ENCODE measurements at regions not wholly inside any gene's neighbourhood (a gene's known extent, or its start where the extent isn't known, plus 50 kb on each side); places are given as distances from the start of the nearest gene placed in this dataset.

DNA sequence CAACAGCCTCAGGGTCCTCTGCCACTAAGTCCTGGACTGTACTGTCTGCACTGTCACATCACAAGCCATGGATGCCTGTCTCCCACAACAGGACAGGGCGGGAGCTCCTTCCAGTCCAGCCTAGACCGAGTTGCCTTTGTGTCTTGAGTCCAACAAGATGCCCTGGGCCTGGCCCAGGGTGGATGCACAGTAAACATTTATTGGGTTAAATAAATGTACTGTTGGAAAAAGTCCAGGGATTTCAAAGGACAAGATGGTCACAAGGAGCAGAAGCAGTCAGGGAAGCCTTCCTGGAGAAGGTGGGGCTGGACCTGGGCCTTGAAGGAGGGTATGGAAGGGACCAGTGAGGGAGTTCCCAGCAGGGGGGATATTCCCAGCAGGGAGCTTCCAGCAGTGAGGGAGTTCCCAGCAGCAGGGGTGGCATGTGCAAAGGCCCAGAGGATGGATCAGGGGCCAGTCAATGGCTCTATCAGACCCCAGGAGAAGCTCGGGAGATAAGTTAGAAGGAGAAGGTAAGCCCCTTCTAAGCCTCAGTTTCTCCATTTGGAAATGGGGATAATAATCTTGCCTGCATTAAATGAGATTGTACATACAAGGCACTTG is 72.7 kb upstream of the NEURL1B start:
- no peak for DNase-seq (ENCODE audit: low read depth)
- ChIA-PET POLR2A (no interaction called here), CTCF (interaction anchor here (1.6 kb wide), 1 partner anchor 15 kb away, joined by 4 read pairs; no protein-coding TSS in a partner anchor)
- TF ChIP-seq, protein P1, sequence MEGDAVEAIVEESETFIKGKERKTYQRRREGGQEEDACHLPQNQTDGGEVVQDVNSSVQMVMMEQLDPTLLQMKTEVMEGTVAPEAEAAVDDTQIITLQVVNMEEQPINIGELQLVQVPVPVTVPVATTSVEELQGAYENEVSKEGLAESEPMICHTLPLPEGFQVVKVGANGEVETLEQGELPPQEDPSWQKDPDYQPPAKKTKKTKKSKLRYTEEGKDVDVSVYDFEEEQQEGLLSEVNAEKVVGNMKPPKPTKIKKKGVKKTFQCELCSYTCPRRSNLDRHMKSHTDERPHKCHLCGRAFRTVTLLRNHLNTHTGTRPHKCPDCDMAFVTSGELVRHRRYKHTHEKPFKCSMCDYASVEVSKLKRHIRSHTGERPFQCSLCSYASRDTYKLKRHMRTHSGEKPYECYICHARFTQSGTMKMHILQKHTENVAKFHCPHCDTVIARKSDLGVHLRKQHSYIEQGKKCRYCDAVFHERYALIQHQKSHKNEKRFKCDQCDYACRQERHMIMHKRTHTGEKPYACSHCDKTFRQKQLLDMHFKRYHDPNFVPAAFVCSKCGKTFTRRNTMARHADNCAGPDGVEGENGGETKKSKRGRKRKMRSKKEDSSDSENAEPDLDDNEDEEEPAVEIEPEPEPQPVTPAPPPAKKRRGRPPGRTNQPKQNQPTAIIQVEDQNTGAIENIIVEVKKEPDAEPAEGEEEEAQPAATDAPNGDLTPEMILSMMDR (IDR thresholded peaks at IDR 0.05; ENCODE audit: insufficient read depth, low read depth, low read length): no peak
- no peaks in the 10 kb centered on the region for H3K36me3 ChIP-seq (ENCODE audit: control insufficient read depth, insufficient read depth, low read length)
- H3K27me3 ChIP-seq (ENCODE audit: control insufficient read depth, insufficient read depth, low read length): peaks cover 34% of the 10 kb centered on the region
- no peak overlapping the region for H3K4me3 ChIP-seq (ENCODE audit: low read depth, low read length)

DNA sequence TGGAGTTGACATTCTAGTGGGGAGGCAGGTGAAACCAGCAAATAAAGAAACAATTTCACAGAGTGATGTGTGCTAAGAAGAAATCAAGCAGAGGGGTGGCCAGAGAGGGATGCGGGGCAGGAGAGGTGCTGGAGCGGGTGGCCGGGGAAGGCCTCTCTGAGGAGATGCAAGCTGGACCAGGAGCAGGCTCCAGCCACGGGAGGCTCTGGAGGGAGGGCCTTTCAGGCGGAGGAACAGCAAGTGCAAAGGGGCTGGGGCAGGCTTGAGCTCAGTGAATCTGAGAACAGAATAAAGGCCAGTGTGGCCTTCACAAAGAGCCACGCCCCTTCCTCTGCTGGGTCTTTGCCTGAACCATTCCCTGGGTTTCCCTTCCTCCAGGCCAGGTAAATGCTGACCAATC is 73.2 kb upstream of the NEURL1B start:
- Histone ChIP-seq H3K4me3 (ENCODE audit: low read depth, low read length) (no peak overlapping the region), H3K27me3 (ENCODE audit: control insufficient read depth, insufficient read depth, low read length) (peaks cover 35% of the 10 kb centered on the region), H3K36me3 (ENCODE audit: control insufficient read depth, insufficient read depth, low read length) (no peaks in the 10 kb centered on the region)
- TF ChIP-seq, protein P1 (IDR thresholded peaks at IDR 0.05; ENCODE audit: insufficient read depth, low read depth, low read length): no peak
- no peak for DNase-seq (ENCODE audit: low read depth)
- CTCF ChIA-PET: interaction anchor here (1.6 kb wide), 1 partner anchor 16 kb away, joined by 4 read pairs; no protein-coding TSS in a partner anchor
- POLR2A ChIA-PET: no interaction called here

DNA sequence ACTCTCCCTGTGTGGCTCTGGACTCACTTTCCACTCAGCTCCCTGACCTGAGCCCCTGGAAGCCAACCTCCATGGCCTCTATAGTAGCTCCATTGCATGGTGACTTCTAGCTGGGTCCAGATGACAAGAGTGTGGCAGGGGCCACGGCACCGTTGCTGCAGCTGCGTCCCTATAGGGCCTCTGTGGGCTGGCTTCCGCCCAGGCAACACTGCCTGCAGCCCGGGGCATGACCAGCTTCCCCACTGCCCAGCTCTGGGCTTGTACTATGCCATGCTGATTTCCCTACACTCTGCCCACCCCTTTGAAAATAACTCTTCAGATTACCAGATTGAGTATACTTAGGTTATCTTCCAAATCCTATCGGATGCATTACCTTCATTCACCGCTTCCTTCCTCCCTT is 73.8 kb upstream of the NEURL1B start:
- ChIA-PET CTCF (interaction anchor here (1.4 kb wide), 1 partner anchor 140 kb away, joined by 3 read pairs; no protein-coding TSS in a partner anchor), POLR2A (no interaction called here)
- DNase-seq (ENCODE audit: low read depth): no peak
- no peak overlapping the region for H3K4me3 ChIP-seq (ENCODE audit: low read depth, low read length)
- peaks cover 37% of the 10 kb centered on the region for H3K27me3 ChIP-seq (ENCODE audit: control insufficient read depth, insufficient read depth, low read length)
- TF ChIP-seq, protein P1 (IDR thresholded peaks at IDR 0.05; ENCODE audit: insufficient read depth, low read depth, low read length): no peak
- H3K36me3 ChIP-seq (ENCODE audit: control insufficient read depth, insufficient read depth, low read length): no peaks in the 10 kb centered on the region

DNA sequence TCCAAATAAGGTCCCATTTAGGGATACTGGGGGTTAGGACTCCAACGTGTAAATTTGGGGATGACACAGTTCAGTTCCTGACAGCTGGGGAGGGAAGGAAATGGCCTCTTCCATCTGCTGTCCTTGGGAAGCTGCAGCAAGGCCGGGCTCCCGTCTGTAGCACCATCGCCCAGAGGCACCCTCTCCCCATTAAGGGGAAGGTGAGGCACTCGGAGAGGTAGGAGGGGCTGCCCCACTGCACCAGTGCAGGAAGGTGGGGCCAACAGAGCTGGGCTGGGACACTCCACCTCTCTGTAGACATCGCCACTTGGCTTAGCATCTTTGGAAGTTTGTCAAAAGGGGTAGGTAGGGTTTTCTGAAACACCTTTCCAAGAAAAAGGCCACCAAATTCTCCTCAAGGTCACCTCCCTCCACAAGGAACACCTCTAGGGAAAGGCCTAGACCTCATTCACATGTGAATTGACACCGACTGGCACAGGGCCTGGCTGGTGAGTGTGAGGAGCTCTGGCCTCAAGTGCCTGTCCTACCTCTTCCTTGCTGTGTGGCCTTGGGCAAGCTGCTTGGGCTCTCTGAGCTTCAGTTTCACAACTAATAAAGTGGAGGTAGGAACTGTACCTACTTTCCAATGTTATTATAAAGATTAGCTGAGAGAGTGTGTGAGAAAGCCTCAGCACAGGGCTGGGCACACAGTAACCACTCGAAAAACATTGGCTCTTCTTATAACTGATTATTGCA is 75.0 kb upstream of the NEURL1B start:
- Histone ChIP-seq H3K4me3 (ENCODE audit: low read depth, low read length) (no peak overlapping the region), H3K36me3 (ENCODE audit: control insufficient read depth, insufficient read depth, low read length) (no peaks in the 10 kb centered on the region), H3K27me3 (ENCODE audit: control insufficient read depth, insufficient read depth, low read length) (peaks cover 33% of the 10 kb centered on the region)
- TF ChIP-seq, protein P1 (IDR thresholded peaks at IDR 0.05; ENCODE audit: insufficient read depth, low read depth, low read length): no peak
- ChIA-PET POLR2A (no interaction called here), CTCF (interaction anchor here (1.4 kb wide), 1 partner anchor 141 kb away, joined by 3 read pairs; no protein-coding TSS in a partner anchor)
- no peak for DNase-seq (ENCODE audit: low read depth)

DNA sequence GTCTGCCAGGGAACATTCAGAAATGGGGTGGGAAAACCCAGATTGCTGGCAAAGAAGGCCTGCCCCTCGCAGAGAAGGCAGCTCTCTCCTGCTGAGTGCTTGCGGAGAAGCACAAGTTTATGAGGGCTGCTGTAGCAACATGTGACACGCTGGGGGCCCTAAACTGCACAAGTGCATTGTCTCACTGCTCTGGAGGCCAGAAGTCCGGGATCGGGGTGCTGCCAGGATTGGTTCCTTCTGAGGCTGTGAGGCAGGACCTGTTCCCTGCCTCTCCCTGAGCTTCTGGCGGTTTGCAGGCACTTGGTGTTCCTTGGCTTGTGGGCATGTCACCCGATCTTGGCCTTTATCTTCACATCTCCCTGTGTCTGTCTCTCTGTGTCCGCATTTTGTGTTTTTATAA is 75.6 kb upstream of the NEURL1B start:
- H3K36me3 ChIP-seq (ENCODE audit: control insufficient read depth, insufficient read depth, low read length): no peaks in the 10 kb centered on the region
- DNase-seq (ENCODE audit: low read depth): no peak
- H3K4me3 ChIP-seq (ENCODE audit: low read depth, low read length): no peak overlapping the region
- H3K27me3 ChIP-seq (ENCODE audit: control insufficient read depth, insufficient read depth, low read length): peaks cover 33% of the 10 kb centered on the region
- TF ChIP-seq, protein P1 (IDR thresholded peaks at IDR 0.05; ENCODE audit: insufficient read depth, low read depth, low read length): no peak
- ChIA-PET POLR2A (no interaction called here), CTCF (no interaction called here)

All from BJ (cell line).